ENCODE measurements at regions not wholly inside any gene's neighbourhood (a gene's known extent, or its start where the extent isn't known, plus 50 kb on each side); places are given as distances from the start of the nearest gene placed in this dataset.

- in situ Hi-C loops (cut with MboI; ENCODE audit: low pct_unique_long_range_greater_than_20kb, low sequenced_read_pairs): no loop called here
- no peak for DNase-seq
These were observed 393.6 kb downstream of the LMO7 start for GRCh38 chr13:76029706-76030105.

GRCh38 chr13:76029088-76029487 is 393.0 kb downstream of the LMO7 start:
- in situ Hi-C loops (cut with MboI; ENCODE audit: low pct_unique_long_range_greater_than_20kb, low sequenced_read_pairs): no loop called here
- DNase-seq: peak; percentile 52

- no peak for DNase-seq
- in situ Hi-C loops (cut with MboI; ENCODE audit: low pct_unique_long_range_greater_than_20kb, low sequenced_read_pairs): no loop called here
These were observed 391.0 kb downstream of the LMO7 start for GRCh38 chr13:76027131-76027530.

GRCh38 chr13:76025392-76025791 is 389.3 kb downstream of the LMO7 start:
- in situ Hi-C loops (cut with MboI; ENCODE audit: low pct_unique_long_range_greater_than_20kb, low sequenced_read_pairs): no loop called here
- no peak for DNase-seq

DNA sequence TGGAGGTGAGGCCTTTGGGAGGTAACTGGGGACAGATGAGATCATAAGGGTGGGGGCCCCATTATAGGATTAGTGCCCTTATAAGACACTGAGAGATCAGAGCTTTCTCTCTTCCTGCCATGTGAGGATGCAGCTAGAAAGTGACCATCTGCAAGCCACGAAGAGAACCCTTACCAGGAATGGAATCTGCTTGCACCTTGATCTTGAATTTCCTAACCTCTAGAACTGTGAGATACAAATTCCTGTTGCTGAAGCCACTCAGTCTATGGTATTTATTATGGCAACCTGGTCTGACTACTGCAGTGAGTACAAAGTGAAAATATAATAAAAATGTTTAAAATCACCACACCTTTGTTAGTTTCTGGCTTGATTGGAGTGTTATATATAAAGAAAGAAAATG is 388.0 kb downstream of the LMO7 start:
- no peak for DNase-seq
- in situ Hi-C loops (cut with MboI; ENCODE audit: low pct_unique_long_range_greater_than_20kb, low sequenced_read_pairs): loop anchor here (25.0 kb wide), 1 partner anchor 888 kb away; no protein-coding TSS in a partner anchor

DNA sequence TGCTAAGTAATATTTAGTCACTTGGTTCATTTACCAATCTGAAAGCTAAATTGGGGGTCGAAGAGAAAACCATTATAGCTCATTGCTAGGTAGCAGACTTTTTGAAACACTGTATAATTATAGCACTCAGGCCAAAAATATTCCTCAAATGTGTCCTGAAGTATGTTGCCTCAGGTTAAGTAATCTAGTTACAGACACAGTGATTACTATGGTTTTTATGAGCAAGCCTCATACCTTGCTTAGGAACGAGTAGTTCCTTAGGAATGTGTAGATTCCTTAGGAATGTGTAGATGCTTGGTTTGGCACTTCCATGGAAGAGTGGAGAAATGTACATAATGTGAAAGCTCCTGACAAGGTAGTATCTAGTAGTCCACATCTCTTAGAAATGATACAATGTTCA is 387.5 kb downstream of the LMO7 start:
- in situ Hi-C loops (cut with MboI; ENCODE audit: low pct_unique_long_range_greater_than_20kb, low sequenced_read_pairs): loop anchor here (25.0 kb wide), 1 partner anchor 889 kb away; no protein-coding TSS in a partner anchor
- no peak for DNase-seq

- in situ Hi-C loops (cut with MboI; ENCODE audit: low pct_unique_long_range_greater_than_20kb, low sequenced_read_pairs): loop anchor here (25.0 kb wide), 1 partner anchor 892 kb away; no protein-coding TSS in a partner anchor
- DNase-seq: no peak
These were observed 384.4 kb downstream of the LMO7 start for GRCh38 chr13:76020421-76020955.

DNA sequence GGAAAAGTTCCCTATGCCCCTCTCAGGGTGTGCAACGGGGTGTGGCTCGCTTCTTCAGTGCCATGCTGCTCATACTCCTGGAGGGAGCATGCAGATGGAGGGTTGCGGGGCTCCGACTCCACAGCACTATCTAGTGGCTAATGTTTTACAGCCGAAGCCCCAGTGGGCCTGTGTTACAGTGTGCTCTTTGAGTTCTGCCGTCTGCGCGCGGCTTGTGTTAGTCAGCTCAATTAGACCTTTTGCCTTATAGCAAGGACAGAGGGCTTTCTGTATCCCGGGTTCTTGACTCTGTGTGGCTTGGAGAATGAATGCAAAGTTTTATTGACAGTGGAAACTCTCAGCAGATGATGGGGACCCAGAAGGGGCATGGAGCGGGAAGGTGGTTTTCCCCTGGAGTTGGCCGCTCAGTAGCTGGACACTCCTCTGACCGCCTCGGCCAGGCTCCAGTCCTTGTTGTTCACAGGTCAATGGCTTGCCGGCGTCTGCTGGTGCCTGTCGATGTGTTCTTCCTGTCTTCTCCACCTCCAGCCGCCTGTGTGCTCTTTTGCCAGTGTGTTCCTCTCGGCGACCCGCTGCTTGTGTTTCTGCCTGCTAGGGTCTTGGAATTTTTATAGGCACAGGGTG is 383.4 kb downstream of the LMO7 start:
- in situ Hi-C loops (cut with MboI; ENCODE audit: low pct_unique_long_range_greater_than_20kb, low sequenced_read_pairs): loop anchor here (25.0 kb wide), 1 partner anchor 893 kb away; no protein-coding TSS in a partner anchor

DNA sequence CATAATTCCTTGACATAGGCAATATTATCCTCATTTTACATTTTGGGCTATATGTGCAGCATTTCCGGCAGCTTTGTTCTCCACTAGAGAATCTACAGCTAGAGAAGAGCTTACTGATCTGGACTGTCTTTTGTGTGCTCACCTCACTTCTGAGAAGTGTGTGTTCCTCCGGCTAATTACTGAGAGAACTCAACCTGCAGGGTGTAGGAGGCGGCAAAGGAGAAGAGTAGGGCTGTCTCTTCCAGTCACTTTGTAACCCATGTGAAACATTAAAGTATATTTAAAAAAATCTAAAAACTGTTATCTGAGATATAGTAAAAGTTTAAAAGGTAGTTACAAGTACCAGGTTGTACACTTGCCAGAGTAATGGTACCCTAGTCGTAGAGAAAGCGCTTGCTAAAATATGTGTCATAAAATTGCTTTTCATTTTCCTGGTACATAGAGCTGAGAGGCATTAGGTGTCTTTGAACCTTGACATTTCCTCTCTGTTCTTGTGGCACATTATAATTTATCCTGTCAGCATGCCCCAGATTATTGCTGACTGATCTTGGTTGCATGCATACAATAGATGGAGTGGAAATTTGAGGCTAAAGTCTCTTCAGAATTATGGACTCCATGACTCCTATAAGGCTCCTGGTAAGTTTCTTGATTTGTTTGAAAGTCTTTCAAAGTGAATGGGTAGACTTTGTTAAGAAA is 381.9 kb downstream of the LMO7 start:
- no peak for DNase-seq
- in situ Hi-C loops (cut with MboI; ENCODE audit: low pct_unique_long_range_greater_than_20kb, low sequenced_read_pairs): loop anchor here (25.0 kb wide), 1 partner anchor 894 kb away; no protein-coding TSS in a partner anchor

More for the DNA sequence above, 383.4 kb downstream of the LMO7 start:
- peak; percentile 3 for DNase-seq

DNA sequence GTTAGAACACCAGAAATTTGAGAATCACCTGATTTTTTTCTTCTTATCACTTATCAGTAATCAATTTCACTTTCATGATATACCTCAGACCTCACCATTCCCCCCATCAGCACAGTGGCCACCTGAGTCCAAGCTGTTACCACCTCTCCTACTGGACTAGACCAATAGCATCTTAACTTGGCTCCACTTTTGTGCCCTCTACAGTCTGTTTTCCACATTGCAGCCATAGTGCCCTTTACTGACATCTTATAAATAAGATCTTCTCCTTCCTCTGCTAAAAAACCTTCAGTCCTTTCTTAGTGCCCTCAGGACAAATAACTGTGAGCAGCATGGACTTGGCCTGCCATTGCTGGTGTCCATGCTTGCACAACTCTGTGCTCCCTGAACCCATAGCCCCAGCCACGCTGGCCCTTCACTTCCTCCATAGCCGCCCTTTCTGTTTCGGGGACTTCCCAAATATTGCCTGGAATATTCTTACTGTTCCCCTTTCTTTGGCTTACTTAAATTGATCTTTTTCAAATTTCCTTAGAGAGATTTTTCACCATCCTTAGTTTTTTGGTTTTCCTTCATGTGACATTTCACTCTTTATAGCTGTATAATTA is 380.8 kb downstream of the LMO7 start:
- DNase-seq: peak; percentile 40
- in situ Hi-C loops (cut with MboI; ENCODE audit: low pct_unique_long_range_greater_than_20kb, low sequenced_read_pairs): loop anchor here (25.0 kb wide), 1 partner anchor 895 kb away; no protein-coding TSS in a partner anchor

GRCh38 chr13:76014406-76015318 is 378.5 kb downstream of the LMO7 start:
- no peak for DNase-seq
- in situ Hi-C loops (cut with MboI; ENCODE audit: low pct_unique_long_range_greater_than_20kb, low sequenced_read_pairs): loop anchor here (25.0 kb wide), 1 partner anchor 898 kb away; no protein-coding TSS in a partner anchor

DNA sequence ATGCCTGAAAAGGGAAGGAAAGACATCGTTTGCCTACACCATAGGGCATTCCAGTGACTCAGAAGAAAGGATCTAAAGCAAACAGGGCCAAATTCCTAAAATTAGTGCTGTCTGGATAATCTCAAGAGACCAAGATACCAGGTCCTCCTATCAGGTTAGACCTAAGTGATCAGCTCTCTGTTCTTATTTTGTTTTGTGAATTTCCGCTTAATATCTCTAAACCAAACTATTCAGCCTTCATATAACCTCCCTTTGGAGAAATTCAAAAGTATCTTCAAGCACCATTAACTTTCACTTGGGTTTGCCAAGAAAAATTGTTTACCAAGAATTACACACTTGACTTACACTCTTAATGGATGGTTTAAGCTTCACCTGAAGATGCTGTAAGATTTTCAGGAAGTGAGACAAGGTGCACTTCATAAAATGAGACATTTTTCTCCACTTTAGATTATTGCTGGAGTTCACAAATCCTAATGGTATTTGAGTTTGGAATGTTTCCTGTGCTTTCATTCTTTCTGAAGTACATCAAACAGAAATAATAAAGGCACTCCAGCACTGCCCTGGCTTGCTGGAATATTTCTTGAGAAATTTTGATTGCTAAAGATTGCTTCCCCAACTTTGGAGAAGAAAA is 376.1 kb downstream of the LMO7 start:
- in situ Hi-C loops (cut with MboI; ENCODE audit: low pct_unique_long_range_greater_than_20kb, low sequenced_read_pairs): loop anchor here (25.0 kb wide), 1 partner anchor 900 kb away; no protein-coding TSS in a partner anchor
- no peak for DNase-seq

DNA sequence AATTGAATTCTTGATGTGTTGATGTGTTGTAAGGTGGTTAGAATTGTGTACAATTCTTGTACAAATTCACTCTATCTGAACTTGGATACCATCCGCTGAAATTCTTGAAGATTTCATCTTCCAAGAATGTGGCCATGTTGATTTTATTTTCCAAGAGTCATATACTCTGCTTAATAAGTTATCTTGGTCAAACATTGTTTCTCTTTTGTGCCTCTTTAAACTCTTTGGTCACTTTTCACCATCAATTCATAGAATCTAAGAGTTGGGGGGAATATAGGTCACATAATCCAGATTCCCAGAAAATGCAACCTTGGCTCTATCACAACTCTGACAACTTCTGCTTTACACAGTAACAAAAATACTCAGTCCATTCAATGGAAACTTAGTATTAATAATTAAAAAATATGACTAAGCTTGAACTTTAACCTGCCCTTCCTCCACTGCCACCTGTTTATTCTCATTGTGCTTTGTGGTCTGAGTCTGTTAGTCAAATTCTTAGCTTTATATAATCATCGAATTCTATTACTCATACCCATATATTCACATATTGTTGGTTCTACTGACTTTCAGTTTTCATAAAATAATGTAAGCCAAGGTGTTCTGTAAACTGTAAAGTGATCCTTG is 373.2 kb downstream of the LMO7 start:
- DNase-seq: no peak
- in situ Hi-C loops (cut with MboI; ENCODE audit: low pct_unique_long_range_greater_than_20kb, low sequenced_read_pairs): loop anchor here (25.0 kb wide), 1 partner anchor 903 kb away; no protein-coding TSS in a partner anchor

DNA sequence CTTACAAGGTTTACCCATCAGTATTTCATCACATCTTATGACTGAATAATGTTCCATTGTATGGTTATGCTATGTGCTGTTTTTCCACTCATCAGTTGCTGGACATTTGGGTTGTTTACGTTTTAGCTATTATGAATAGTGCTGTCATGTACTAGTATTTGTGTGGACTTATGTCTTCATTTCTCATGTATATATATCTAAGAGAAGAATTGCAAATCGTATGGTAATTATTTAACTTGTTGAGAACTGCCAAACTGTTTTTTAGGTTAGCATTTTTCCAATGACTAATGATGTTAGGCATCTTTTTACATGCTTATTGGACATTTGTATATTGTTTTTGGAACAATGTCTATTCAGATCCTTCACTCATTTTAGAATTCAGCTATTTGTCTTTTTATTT is 368.3 kb downstream of the LMO7 start:
- DNase-seq: no peak
- in situ Hi-C loops (cut with MboI; ENCODE audit: low pct_unique_long_range_greater_than_20kb, low sequenced_read_pairs): loop anchor here (25.0 kb wide), 1 partner anchor 908 kb away; no protein-coding TSS in a partner anchor

- DNase-seq: no peak
- in situ Hi-C loops (cut with MboI; ENCODE audit: low pct_unique_long_range_greater_than_20kb, low sequenced_read_pairs): loop anchor here (25.0 kb wide), 1 partner anchor 912 kb away; no protein-coding TSS in a partner anchor
These were observed 364.0 kb downstream of the LMO7 start for GRCh38 chr13:76000131-76000530.

- DNase-seq: no peak
- in situ Hi-C loops (cut with MboI; ENCODE audit: low pct_unique_long_range_greater_than_20kb, low sequenced_read_pairs): no loop called here
These were observed 360.5 kb downstream of the LMO7 start for GRCh38 chr13:75996582-75996981.

- in situ Hi-C loops (cut with MboI; ENCODE audit: low pct_unique_long_range_greater_than_20kb, low sequenced_read_pairs): no loop called here
- no peak for DNase-seq
These were observed 359.8 kb downstream of the LMO7 start for GRCh38 chr13:75995966-75996365.

- no peak for DNase-seq
- in situ Hi-C loops (cut with MboI; ENCODE audit: low pct_unique_long_range_greater_than_20kb, low sequenced_read_pairs): no loop called here
These were observed 357.7 kb downstream of the LMO7 start for GRCh38 chr13:75993823-75994222.
